Heart left ventricle (tissue), 16 donors: ENCODE measurements at regions not wholly inside any gene's neighbourhood (a gene's known extent, or its start where the extent isn't known, plus 50 kb on each side); places are given as distances from the start of the nearest gene placed in this dataset.

ENCODE experiments used
- ATAC-seq, 4 donors: fragments of 200-7000 bp; cut with Tn5 transposase; one replicate each; pipeline ENCODE4 v1.9.1; 2020 to 2022; ENCODE audit warnings: moderate library complexity in 4 of 4, mild to moderate bottlenecking in 3 of 4, moderate number of reproducible peaks in 1 of 4
- DNase-seq, 5 donors: peaks; one replicate each; pipeline ENCODE4 v3.0.0-alpha.2; 2020
- H3K27ac ChIP-seq, 12 donors: fragments of 200-600 bp; sonication (generic) in 4 of 12; one replicate each; pipeline versions ENCODE4 v1.5.0 to v1.8.0; 2016 to 2022; ENCODE audit warnings: mild to moderate bottlenecking in 2 of 12
- H3K27me3 ChIP-seq, 9 donors: fragments of 200-600 bp; sonication (generic) in 2 of 9; one replicate each; pipeline versions ENCODE4 v1.5.1 to v1.8.0; 2016 to 2022; ENCODE audit warnings: mild to moderate bottlenecking in 3 of 9
- H3K36me3 ChIP-seq, 9 donors: fragments of 200-600 bp; sonication (generic) in 2 of 9; one replicate each; pipeline versions ENCODE4 v1.5.0 to v1.8.0; 2018 to 2022; ENCODE audit warnings: mild to moderate bottlenecking in 2 of 9
- H3K4me1 ChIP-seq, 12 donors: fragments of 200-600 bp; sonication (generic) in 4 of 12; one replicate each; pipeline versions ENCODE4 v1.5.0 to v1.8.0; 2016 to 2022; ENCODE audit warnings: mild to moderate bottlenecking in 3 of 12
- H3K4me3 ChIP-seq, 12 donors: fragments of 200-600 bp; sonication (generic) in 4 of 12; one replicate each; pipeline versions ENCODE4 v1.5.0 to v1.8.0; 2017 to 2022; ENCODE audit warnings: mild to moderate bottlenecking in 9 of 12, moderate library complexity in 4 of 12
- H3K9me3 ChIP-seq, 12 donors: fragments of 200-600 bp; sonication (generic) in 4 of 12; one replicate each; pipeline versions ENCODE4 v1.5.0 to v1.8.0; 2016 to 2022; ENCODE audit warnings: mild to moderate bottlenecking in 1 of 12
- POLR2A ChIP-seq, 2 donors: fragments of 450-650 bp; IDR thresholded peaks; one replicate each; pipeline ENCODE4 v1.6.1; 2017; ENCODE audit warnings: antibody characterized with exemption in 2 of 2, mild to moderate bottlenecking in 2 of 2, moderate library complexity in 2 of 2
- WGBS, 4 donors: extraction: QIAGEN DNeasy Blood & Tissue Kit in 2 of 4; methylation state at CpG; one replicate each; pipeline versions ENCODE4 v1.1.5 to v1.1.7; 2013 to 2018; 5-methylcytosine and 5-hydroxymethylcytosine counted together
- intact Hi-C, 10 donors: fragments of 100-400 bp; cut with DNase I; formaldehyde crosslinking; loops; one replicate each; pipeline versions ENCODE4 v1.11.1 to v1.14.2; 2022
- TF ChIP-seq, protein P1 (sequence below), 12 donors: fragments of 200-600 bp; sonication (generic) in 4 of 12; IDR thresholded peaks; one replicate each; pipeline versions ENCODE4 v1.5.0 to v1.8.0; 2018 to 2022; ENCODE audit warnings: antibody characterized with exemption in 12 of 12, mild to moderate bottlenecking in 5 of 12
- donor health status: ischemic (EF 13 %, LVEDD 7.1; RV severe dilation, severe dysfunction).
- donor health status: healthy with polysubstance abuse.
- donor health status: DM: no; HTN: yes; CAD: no.
- donor health status: DM: no; HTN: no; CAD: no.
- donor health status: ischemic (EF 25% LVEDD 6.9; RV normal size, moderate dysfunction).
- donor health status: ischemic (EF 25% LVEDD 5.7; RV mildly dilated, moderate dysfunction).
- donor health status: healthy.
- donor health status: DM: yes; HTN: yes; CAD: no.
- donor health status: ischemic (EF 35%, LVEDD 5.7; RV mildly dilated, moderate dysfunction).
- donor health status: nonischemic (EF 11% LVEDD 7.7; RV severe dilation, severe dysfunction).
- donor health status: DM: yes; HTN: yes; CAD: no.
- donor health status: PGD.
- donor health status: ischemic (EF 29% LVEDD 5.4; RV normal size, mild dysfunction).
- donor health status: nonischemic (EF 23%, LVEDD 6.1; RV moderate dilation, normal function).

GRCh38 chr5:158387499-158387898 is 528.6 kb upstream of the CLINT1 start:
- no peak for TF ChIP-seq POLR2A (IDR thresholded peaks at IDR 0.05)
- TF ChIP-seq, protein P1, sequence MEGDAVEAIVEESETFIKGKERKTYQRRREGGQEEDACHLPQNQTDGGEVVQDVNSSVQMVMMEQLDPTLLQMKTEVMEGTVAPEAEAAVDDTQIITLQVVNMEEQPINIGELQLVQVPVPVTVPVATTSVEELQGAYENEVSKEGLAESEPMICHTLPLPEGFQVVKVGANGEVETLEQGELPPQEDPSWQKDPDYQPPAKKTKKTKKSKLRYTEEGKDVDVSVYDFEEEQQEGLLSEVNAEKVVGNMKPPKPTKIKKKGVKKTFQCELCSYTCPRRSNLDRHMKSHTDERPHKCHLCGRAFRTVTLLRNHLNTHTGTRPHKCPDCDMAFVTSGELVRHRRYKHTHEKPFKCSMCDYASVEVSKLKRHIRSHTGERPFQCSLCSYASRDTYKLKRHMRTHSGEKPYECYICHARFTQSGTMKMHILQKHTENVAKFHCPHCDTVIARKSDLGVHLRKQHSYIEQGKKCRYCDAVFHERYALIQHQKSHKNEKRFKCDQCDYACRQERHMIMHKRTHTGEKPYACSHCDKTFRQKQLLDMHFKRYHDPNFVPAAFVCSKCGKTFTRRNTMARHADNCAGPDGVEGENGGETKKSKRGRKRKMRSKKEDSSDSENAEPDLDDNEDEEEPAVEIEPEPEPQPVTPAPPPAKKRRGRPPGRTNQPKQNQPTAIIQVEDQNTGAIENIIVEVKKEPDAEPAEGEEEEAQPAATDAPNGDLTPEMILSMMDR (IDR thresholded peaks at IDR 0.05), result no peak
- intact Hi-C loops, result no loop called here
- Histone ChIP-seq H3K36me3 (no peaks in the 10 kb centered on the region), H3K27ac (no peak overlapping the region), H3K9me3 (peaks cover 0 to 14% (median 0%) of the 10 kb centered on the region in 12 donors), H3K4me1 (peaks cover 0 to 38% (median 1%) of the 10 kb centered on the region in 12 donors), H3K4me3 (no peak overlapping the region), H3K27me3 (no peaks in the 10 kb centered on the region)
- ATAC-seq (no peak), DNase-seq (no peak)
- WGBS, 4 donors, result 45 to 65% (median 55%) methylated on average over 1 of the region's 1 CpG

DNA sequence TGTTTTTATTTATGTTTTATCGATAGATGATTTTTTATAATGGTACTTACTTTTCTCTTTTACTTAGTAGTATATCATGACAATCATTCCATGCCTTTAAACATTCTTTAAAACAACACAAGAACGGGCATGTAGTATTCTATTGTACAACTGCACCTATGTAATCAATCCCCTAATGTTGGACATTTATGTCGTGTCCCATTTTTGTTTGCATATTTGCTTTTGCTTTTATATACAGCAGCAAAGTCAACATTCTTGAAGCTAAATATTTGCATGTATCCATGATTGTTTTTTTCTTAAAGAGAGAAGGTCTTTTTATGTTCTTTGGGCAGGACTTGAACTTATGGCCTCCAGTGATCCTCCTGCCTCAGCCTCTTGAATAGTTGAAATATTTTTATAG is 527.0 kb upstream of the CLINT1 start:
- H3K9me3 ChIP-seq, result peaks cover 0 to 14% (median 0%) of the 10 kb centered on the region in 12 donors
- peaks cover 0 to under 1% (median 0%) of the 10 kb centered on the region in 9 donors for H3K27me3 ChIP-seq
- ATAC-seq, result no peak
- WGBS, 4 donors, result 95 to 97% (median 96%) methylated on average over 3 of the region's 3 CpGs
- DNase-seq, result no peak
- TF ChIP-seq, protein P1 (IDR thresholded peaks at IDR 0.05), result no peak
- TF ChIP-seq POLR2A (IDR thresholded peaks at IDR 0.05), result no peak
- intact Hi-C loops, result no loop called here
- H3K36me3 ChIP-seq, result no peaks in the 10 kb centered on the region
- no peak overlapping the region for H3K4me3 ChIP-seq
- peaks cover 0 to 47% (median 3%) of the 10 kb centered on the region in 12 donors for H3K4me1 ChIP-seq
- H3K27ac ChIP-seq, result peak overlapping the region in 1 of 12 donors; percentile 63

- H3K27ac ChIP-seq, result peak overlapping the region in 1 of 12 donors; percentile 63
Measured at GRCh38 chr5:158384535-158385481, 525.9 kb upstream of the CLINT1 start.

GRCh38 chr5:158383486-158383885 is 524.5 kb upstream of the CLINT1 start:
- Histone ChIP-seq H3K27ac (peak overlapping the region in 1 of 12 donors; percentile 64), H3K4me3 (no peak overlapping the region), H3K27me3 (peaks cover 0 to 4% (median 0%) of the 10 kb centered on the region in 9 donors), H3K4me1 (peaks cover 0 to 38% (median 3%) of the 10 kb centered on the region in 12 donors), H3K36me3 (no peaks in the 10 kb centered on the region), H3K9me3 (peaks cover 0 to 14% (median 0%) of the 10 kb centered on the region in 12 donors)
- ATAC-seq (no peak), DNase-seq (no peak)
- WGBS, 4 donors, result 28 to 66% (median 53%) methylated on average over 1 of the region's 1 CpG
- TF ChIP-seq, protein P1 (IDR thresholded peaks at IDR 0.05), result no peak
- no peak for TF ChIP-seq POLR2A (IDR thresholded peaks at IDR 0.05)
- intact Hi-C loops, result no loop called here

More at GRCh38 chr5:158384535-158385481, 525.9 kb upstream of the CLINT1 start:
- Histone ChIP-seq H3K4me1 (peaks cover 0 to 38% (median 3%) of the 10 kb centered on the region in 12 donors), H3K36me3 (no peaks in the 10 kb centered on the region), H3K4me3 (no peak overlapping the region), H3K27me3 (peaks cover 0 to 4% (median 0%) of the 10 kb centered on the region in 9 donors), H3K9me3 (peaks cover 0 to 14% (median 0%) of the 10 kb centered on the region in 12 donors)
- intact Hi-C loops, result no loop called here
- peak in 2 of 4 donors; percentile 58 to 74 for ATAC-seq
- WGBS, 4 donors, result 43 to 57% (median 50%) methylated on average over 1 of the region's 1 CpG
- TF ChIP-seq POLR2A (IDR thresholded peaks at IDR 0.05), result no peak
- TF ChIP-seq, protein P1 (IDR thresholded peaks at IDR 0.05), result no peak
- peak in 1 of 5 donors; percentile 28 for DNase-seq
